ENCODE measurements at regions not wholly inside any gene's neighbourhood (a gene's known extent, or its start where the extent isn't known, plus 50 kb on each side); places are given as distances from the start of the nearest gene placed in this dataset.

- TF ChIP-seq, protein P1, sequence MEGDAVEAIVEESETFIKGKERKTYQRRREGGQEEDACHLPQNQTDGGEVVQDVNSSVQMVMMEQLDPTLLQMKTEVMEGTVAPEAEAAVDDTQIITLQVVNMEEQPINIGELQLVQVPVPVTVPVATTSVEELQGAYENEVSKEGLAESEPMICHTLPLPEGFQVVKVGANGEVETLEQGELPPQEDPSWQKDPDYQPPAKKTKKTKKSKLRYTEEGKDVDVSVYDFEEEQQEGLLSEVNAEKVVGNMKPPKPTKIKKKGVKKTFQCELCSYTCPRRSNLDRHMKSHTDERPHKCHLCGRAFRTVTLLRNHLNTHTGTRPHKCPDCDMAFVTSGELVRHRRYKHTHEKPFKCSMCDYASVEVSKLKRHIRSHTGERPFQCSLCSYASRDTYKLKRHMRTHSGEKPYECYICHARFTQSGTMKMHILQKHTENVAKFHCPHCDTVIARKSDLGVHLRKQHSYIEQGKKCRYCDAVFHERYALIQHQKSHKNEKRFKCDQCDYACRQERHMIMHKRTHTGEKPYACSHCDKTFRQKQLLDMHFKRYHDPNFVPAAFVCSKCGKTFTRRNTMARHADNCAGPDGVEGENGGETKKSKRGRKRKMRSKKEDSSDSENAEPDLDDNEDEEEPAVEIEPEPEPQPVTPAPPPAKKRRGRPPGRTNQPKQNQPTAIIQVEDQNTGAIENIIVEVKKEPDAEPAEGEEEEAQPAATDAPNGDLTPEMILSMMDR (IDR thresholded peaks at IDR 0.05; ENCODE audit: poor library complexity, severe bottlenecking): no peak
- Histone ChIP-seq H3K36me3 (ENCODE audit: low read depth) (no peaks in the 10 kb centered on the region), H3K4me3 (ENCODE audit: severe bottlenecking) (no peak overlapping the region), H3K27me3 (ENCODE audit: insufficient read depth, poor library complexity, severe bottlenecking) (no peaks in the 10 kb centered on the region), H3K4me1 (ENCODE audit: insufficient read depth, poor library complexity, severe bottlenecking) (peaks cover 2% of the 10 kb centered on the region), H3K27ac (ENCODE audit: poor library complexity, severe bottlenecking) (no peak overlapping the region), H3K9me3 (ENCODE audit: severe bottlenecking) (no peaks in the 10 kb centered on the region)
- DNase-seq (ENCODE audit: low spot score) (no peak), ATAC-seq (ENCODE audit: low read depth) (no peak)
Observed at GRCh38 chr2:145047554-145047953, 527.6 kb upstream of the ZEB2 start.

DNA sequence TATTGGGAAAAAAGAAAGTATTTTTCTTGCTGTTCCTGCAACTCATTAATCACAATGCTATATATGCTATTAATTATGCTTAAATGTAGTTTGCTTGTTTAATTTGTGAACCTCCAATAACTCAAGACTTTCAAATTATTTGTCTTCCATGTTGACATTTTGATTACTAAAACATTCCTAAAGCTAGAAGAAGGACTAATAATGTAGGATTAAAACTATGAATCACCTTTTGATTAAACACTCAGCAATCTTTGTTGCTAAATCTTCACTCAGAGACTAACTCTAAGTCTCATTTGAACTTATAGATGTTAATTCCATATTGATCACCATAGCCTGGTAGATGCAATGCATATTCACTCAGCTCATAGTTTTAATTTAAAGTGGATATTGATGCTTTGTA, 524.6 kb upstream of the ZEB2 start:
- Histone ChIP-seq H3K4me3 (ENCODE audit: severe bottlenecking) (no peak overlapping the region), H3K27me3 (ENCODE audit: insufficient read depth, poor library complexity, severe bottlenecking) (no peaks in the 10 kb centered on the region), H3K27ac (ENCODE audit: poor library complexity, severe bottlenecking) (no peak overlapping the region), H3K4me1 (ENCODE audit: insufficient read depth, poor library complexity, severe bottlenecking) (peaks cover 7% of the 10 kb centered on the region), H3K36me3 (ENCODE audit: low read depth) (no peaks in the 10 kb centered on the region), H3K9me3 (ENCODE audit: severe bottlenecking) (no peaks in the 10 kb centered on the region)
- DNase-seq (ENCODE audit: low spot score) (no peak), ATAC-seq (ENCODE audit: low read depth) (no peak)
- TF ChIP-seq, protein P1 (IDR thresholded peaks at IDR 0.05; ENCODE audit: poor library complexity, severe bottlenecking): no peak

DNA sequence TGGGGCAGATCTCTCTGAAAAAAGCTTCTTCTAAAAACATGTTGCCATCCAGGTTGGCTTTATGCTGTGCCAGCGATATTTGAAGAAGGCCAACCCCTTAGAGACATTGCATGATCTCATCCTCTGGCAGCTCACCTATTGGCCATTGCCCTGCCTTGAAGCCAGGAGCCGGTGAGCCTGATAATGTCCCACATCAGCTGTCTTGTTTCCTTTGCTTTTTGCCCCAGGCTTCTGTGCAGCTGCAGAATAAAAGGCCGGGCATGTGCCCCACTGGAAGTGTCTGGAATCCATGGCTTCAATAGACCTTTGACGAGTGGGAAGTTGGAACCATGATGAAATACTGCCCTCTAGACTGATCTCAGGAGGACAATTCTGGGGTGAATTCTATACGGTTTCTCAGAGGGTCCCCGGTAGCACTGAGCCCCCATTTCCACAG, 523.5 kb upstream of the ZEB2 start:
- Histone ChIP-seq H3K27me3 (ENCODE audit: insufficient read depth, poor library complexity, severe bottlenecking) (no peaks in the 10 kb centered on the region), H3K9me3 (ENCODE audit: severe bottlenecking) (no peaks in the 10 kb centered on the region), H3K27ac (ENCODE audit: poor library complexity, severe bottlenecking) (no peak overlapping the region), H3K36me3 (ENCODE audit: low read depth) (no peaks in the 10 kb centered on the region), H3K4me1 (ENCODE audit: insufficient read depth, poor library complexity, severe bottlenecking) (peaks cover 11% of the 10 kb centered on the region), H3K4me3 (ENCODE audit: severe bottlenecking) (no peak overlapping the region)
- TF ChIP-seq, protein P1 (IDR thresholded peaks at IDR 0.05; ENCODE audit: poor library complexity, severe bottlenecking): no peak
- no peak for DNase-seq (ENCODE audit: low spot score)
- no peak for ATAC-seq (ENCODE audit: low read depth)

DNA sequence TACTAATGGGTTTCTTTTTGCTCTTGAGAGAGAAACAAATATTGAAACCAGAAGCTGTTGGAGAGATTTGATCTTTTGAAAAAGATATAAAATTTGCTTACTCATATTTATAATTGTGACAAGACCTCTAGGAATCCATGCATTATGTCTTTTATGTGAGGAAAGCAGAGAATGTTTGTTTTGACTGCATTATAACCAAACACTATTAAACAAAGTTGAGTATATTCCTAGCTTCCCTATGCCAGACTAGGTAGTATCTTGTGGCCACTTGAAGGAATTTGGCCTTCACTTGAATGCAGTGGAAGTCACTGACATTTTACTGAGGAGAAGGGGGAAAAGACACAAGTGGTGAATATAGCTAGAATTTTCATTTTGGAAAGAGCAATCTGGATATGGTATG, 521.8 kb upstream of the ZEB2 start:
- Histone ChIP-seq H3K4me3 (ENCODE audit: severe bottlenecking) (no peak overlapping the region), H3K27ac (ENCODE audit: poor library complexity, severe bottlenecking) (no peak overlapping the region), H3K9me3 (ENCODE audit: severe bottlenecking) (no peaks in the 10 kb centered on the region), H3K36me3 (ENCODE audit: low read depth) (no peaks in the 10 kb centered on the region), H3K4me1 (ENCODE audit: insufficient read depth, poor library complexity, severe bottlenecking) (peaks cover 12% of the 10 kb centered on the region), H3K27me3 (ENCODE audit: insufficient read depth, poor library complexity, severe bottlenecking) (no peaks in the 10 kb centered on the region)
- no peak for ATAC-seq (ENCODE audit: low read depth)
- DNase-seq (ENCODE audit: low spot score): no peak
- TF ChIP-seq, protein P1 (IDR thresholded peaks at IDR 0.05; ENCODE audit: poor library complexity, severe bottlenecking): no peak

- no peak for DNase-seq (ENCODE audit: low spot score)
- H3K4me3 ChIP-seq (ENCODE audit: severe bottlenecking): no peak overlapping the region
- peaks cover 12% of the 10 kb centered on the region for H3K4me1 ChIP-seq (ENCODE audit: insufficient read depth, poor library complexity, severe bottlenecking)
- H3K27ac ChIP-seq (ENCODE audit: poor library complexity, severe bottlenecking): no peak overlapping the region
- H3K27me3 ChIP-seq (ENCODE audit: insufficient read depth, poor library complexity, severe bottlenecking): no peaks in the 10 kb centered on the region
- H3K36me3 ChIP-seq (ENCODE audit: low read depth): no peaks in the 10 kb centered on the region
- TF ChIP-seq, protein P1 (IDR thresholded peaks at IDR 0.05; ENCODE audit: poor library complexity, severe bottlenecking): no peak
- H3K9me3 ChIP-seq (ENCODE audit: severe bottlenecking): no peaks in the 10 kb centered on the region
- no peak for ATAC-seq (ENCODE audit: low read depth)
Observed at GRCh38 chr2:145040433-145040832, 520.5 kb upstream of the ZEB2 start.

Measured in RWPE2 (cell line).